ENCODE measurements at regions not wholly inside any gene's neighbourhood (a gene's known extent, or its start where the extent isn't known, plus 50 kb on each side); places are given as distances from the start of the nearest gene placed in this dataset.

DNA sequence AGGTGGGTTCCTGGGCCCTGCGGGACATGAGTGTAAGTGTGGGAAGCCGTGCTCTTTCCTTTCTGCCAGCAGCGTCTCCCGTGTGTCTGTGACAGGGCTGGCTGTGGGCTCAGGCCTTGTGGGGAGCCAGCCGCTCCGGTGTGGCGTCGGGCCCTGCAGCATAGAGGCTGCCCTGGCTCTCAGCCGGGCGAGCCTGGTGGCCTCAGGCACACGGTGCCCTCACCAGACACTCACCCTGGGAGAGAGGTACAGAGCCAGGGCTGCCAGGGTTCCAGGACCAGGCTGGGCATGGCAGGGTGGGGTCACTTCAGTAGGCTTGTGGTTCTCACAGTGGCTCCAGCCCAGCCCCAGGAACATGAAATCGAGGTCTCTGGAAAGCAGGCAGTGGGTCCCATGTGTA, 324.8 kb downstream of the TEX29 start:
- H3K4me1 ChIP-seq (ENCODE audit: control insufficient read depth in 1 of 2, insufficient read depth in 2 of 2, low read length in 2 of 2) = no peaks in the 10 kb centered on the region
- no peak overlapping the region for H3K4me3 ChIP-seq (replicated peaks in 1 of 3; ENCODE audit: low read depth in 2 of 3, low read length in 3 of 3)
- H3K27me3 Mint-ChIP-seq (ENCODE audit: low read depth in 3 of 3) = peaks cover 3 to 6% (median 3%) of the 10 kb centered on the region in 3 donors
- H3K9ac ChIP-seq (ENCODE audit: insufficient read depth, low read length, poor library complexity, severe bottlenecking) = no peak overlapping the region
- no peak for DNase-seq
- H3K79me2 ChIP-seq (ENCODE audit: insufficient read depth, low read length) = no peaks in the 10 kb centered on the region
- H4K20me1 ChIP-seq (ENCODE audit: insufficient read depth, low read length) = no peaks in the 10 kb centered on the region
- H3K4me3 Mint-ChIP-seq = no peak overlapping the region
- H3K27ac ChIP-seq (ENCODE audit: low read depth in 1 of 2, low read length in 2 of 2) = no peak overlapping the region
- no peaks in the 10 kb centered on the region for H3K9me3 ChIP-seq (replicated peaks in 1 of 2; ENCODE audit: control insufficient read depth in 1 of 2, insufficient read depth in 1 of 2, low read length in 2 of 2)
- no peak overlapping the region for H3K27ac Mint-ChIP-seq
- 95% methylated on average over 12 of the region's 12 CpGs for WGBS (ENCODE audit: insufficient coverage)
- no peaks in the 10 kb centered on the region for H3K36me3 ChIP-seq (replicated peaks in 1 of 2; ENCODE audit: control insufficient read depth in 1 of 2, insufficient read depth in 2 of 2, low read length in 2 of 2)
- no peaks in the 10 kb centered on the region for H3K9me3 Mint-ChIP-seq
- no peaks in the 10 kb centered on the region for H3K27me3 ChIP-seq (ENCODE audit: control insufficient read depth in 2 of 2, insufficient read depth in 2 of 2, low read length in 2 of 2)
- TF ChIP-seq, protein P1, sequence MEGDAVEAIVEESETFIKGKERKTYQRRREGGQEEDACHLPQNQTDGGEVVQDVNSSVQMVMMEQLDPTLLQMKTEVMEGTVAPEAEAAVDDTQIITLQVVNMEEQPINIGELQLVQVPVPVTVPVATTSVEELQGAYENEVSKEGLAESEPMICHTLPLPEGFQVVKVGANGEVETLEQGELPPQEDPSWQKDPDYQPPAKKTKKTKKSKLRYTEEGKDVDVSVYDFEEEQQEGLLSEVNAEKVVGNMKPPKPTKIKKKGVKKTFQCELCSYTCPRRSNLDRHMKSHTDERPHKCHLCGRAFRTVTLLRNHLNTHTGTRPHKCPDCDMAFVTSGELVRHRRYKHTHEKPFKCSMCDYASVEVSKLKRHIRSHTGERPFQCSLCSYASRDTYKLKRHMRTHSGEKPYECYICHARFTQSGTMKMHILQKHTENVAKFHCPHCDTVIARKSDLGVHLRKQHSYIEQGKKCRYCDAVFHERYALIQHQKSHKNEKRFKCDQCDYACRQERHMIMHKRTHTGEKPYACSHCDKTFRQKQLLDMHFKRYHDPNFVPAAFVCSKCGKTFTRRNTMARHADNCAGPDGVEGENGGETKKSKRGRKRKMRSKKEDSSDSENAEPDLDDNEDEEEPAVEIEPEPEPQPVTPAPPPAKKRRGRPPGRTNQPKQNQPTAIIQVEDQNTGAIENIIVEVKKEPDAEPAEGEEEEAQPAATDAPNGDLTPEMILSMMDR (IDR thresholded peaks at IDR 0.05) = no peak
- H2AFZ ChIP-seq (ENCODE audit: insufficient read depth, low read depth, low read length, poor library complexity, severe bottlenecking) = no peak overlapping the region
- no peaks in the 10 kb centered on the region for H3K36me3 Mint-ChIP-seq
- H3K4me1 Mint-ChIP-seq = no peaks in the 10 kb centered on the region
- H3K4me2 ChIP-seq (replicated peaks; ENCODE audit: extremely low read depth, low read length, poor library complexity, severe bottlenecking) = no peak overlapping the region
- intact Hi-C loops (cut with micrococcal nuclease) = no loop called here

DNA sequence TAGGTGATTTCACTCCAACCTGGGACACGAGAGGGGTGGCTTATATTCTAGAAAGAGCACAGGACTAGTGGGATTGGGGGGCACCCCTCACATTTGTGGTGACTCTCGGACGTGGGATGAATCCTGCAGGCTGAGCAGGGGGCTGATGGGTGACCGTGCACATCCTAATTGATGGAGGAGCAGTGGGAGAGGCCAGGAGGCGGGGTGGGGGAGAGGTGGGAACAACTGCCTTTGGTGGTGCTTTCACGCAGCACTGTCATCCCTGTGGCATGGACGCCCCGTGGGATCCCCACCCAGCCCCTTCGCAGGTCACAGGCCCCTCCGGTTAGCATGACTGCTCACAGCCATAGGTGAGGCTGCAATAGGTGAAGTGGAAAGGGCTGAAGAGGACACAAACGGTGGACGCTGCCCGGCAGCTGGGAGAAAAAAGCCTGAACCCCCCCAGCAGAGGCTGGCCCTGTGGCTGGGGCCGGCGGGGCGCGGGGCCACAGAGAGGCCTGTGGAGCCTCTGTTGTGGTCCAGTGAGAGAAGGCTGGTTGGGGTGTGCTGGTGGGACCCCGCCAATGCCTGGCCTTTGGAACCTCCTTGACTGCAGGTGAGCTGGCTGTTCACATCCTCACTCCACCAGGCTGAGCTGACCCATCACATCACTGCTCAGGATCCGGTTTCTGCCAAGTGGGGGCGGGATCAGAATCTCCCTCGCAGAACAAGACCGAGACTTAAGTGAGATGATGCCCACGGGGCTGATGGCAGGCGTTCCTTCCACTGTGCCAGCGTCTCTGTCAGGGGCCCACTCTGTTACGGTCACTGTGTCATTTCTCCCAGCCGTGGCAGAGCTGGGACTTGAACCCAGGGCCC, 325.4 kb downstream of the TEX29 start:
- no peak overlapping the region for H3K27ac ChIP-seq (ENCODE audit: low read depth in 1 of 2, low read length in 2 of 2)
- no peaks in the 10 kb centered on the region for H3K9me3 ChIP-seq (replicated peaks in 1 of 2; ENCODE audit: control insufficient read depth in 1 of 2, insufficient read depth in 1 of 2, low read length in 2 of 2)
- DNase-seq = no peak
- H3K9ac ChIP-seq (ENCODE audit: insufficient read depth, low read length, poor library complexity, severe bottlenecking) = no peak overlapping the region
- no peaks in the 10 kb centered on the region for H3K79me2 ChIP-seq (ENCODE audit: insufficient read depth, low read length)
- H4K20me1 ChIP-seq (ENCODE audit: insufficient read depth, low read length) = no peaks in the 10 kb centered on the region
- TF ChIP-seq, protein P1 (IDR thresholded peaks at IDR 0.05) = no peak
- no peaks in the 10 kb centered on the region for H3K4me1 ChIP-seq (ENCODE audit: control insufficient read depth in 1 of 2, insufficient read depth in 2 of 2, low read length in 2 of 2)
- no peak overlapping the region for H3K4me2 ChIP-seq (replicated peaks; ENCODE audit: extremely low read depth, low read length, poor library complexity, severe bottlenecking)
- 95% methylated on average over 23 of the region's 27 CpGs for WGBS (ENCODE audit: insufficient coverage)
- H3K36me3 ChIP-seq (replicated peaks in 1 of 2; ENCODE audit: control insufficient read depth in 1 of 2, insufficient read depth in 2 of 2, low read length in 2 of 2) = no peaks in the 10 kb centered on the region
- Mint-ChIP-seq H3K4me3 (no peak overlapping the region), H3K36me3 (no peaks in the 10 kb centered on the region), H3K27me3 (ENCODE audit: low read depth in 3 of 3) (peaks cover 3 to 7% (median 6%) of the 10 kb centered on the region in 3 donors), H3K27ac (no peak overlapping the region), H3K9me3 (no peaks in the 10 kb centered on the region), H3K4me1 (no peaks in the 10 kb centered on the region)
- no peak overlapping the region for H2AFZ ChIP-seq (ENCODE audit: insufficient read depth, low read depth, low read length, poor library complexity, severe bottlenecking)
- no peaks in the 10 kb centered on the region for H3K27me3 ChIP-seq (ENCODE audit: control insufficient read depth in 2 of 2, insufficient read depth in 2 of 2, low read length in 2 of 2)
- intact Hi-C loops (cut with micrococcal nuclease) = no loop called here
- no peak overlapping the region for H3K4me3 ChIP-seq (replicated peaks in 1 of 3; ENCODE audit: low read depth in 2 of 3, low read length in 3 of 3)

Data from CD14-positive monocyte (primary cell).